GM23248 (cell line): ENCODE measurements at regions not wholly inside any gene's neighbourhood (a gene's known extent, or its start where the extent isn't known, plus 50 kb on each side); places are given as distances from the start of the nearest gene placed in this dataset.
"Not testable (repeated sequence)": the region's sequence is repeated elsewhere in the genome, so short reads cannot be mapped to it uniquely, and the experiment has no call there.

Source experiments
- DNase-seq: peaks from one replicate; pipeline ENCODE4 v3.0.0-alpha.2; 2015
- H2AFZ ChIP-seq: fragments of 200-600 bp; sonication (generic); 2 replicates; pipeline ENCODE4 v1.6.1; 2016; ENCODE audit warnings: antibody characterized with exemption
- H3F3A ChIP-seq: fragments of 200-600 bp; sonication (generic); 2 replicates; pipeline ENCODE4 v1.6.1; 2016; ENCODE audit warnings: mild to moderate bottlenecking, antibody characterized with exemption, mixed run types; ENCODE audit not compliant: insufficient read depth
- H3K27ac ChIP-seq: fragments of 200-600 bp; sonication (generic); 2 replicates; pipeline ENCODE4 v1.5.1; 2016; ENCODE audit warnings: mild to moderate bottlenecking
- H3K27me3 ChIP-seq: fragments of 200-600 bp; sonication (generic); replicated peaks from 2 replicates; pipeline ENCODE4 v1.6.1; 2016; ENCODE audit warnings: mild to moderate bottlenecking; ENCODE audit not compliant: insufficient read depth
- H3K36me3 ChIP-seq: fragments of 200-600 bp; sonication (generic); 2 replicates; pipeline ENCODE4 v1.6.1; 2016; ENCODE audit warnings: low read depth, mild to moderate bottlenecking
- H3K4me1 ChIP-seq: fragments of 200-600 bp; sonication (generic); 2 replicates; pipeline ENCODE4 v1.6.1; 2016; ENCODE audit warnings: mild to moderate bottlenecking; ENCODE audit not compliant: insufficient read depth
- H3K4me2 ChIP-seq: fragments of 200-600 bp; sonication (generic); one replicate; pipeline ENCODE4 v1.6.1; 2016; ENCODE audit warnings: mild to moderate bottlenecking; ENCODE audit not compliant: unreplicated experiment
- H3K4me3 ChIP-seq: fragments of 200-600 bp; sonication (generic); 2 replicates; pipeline ENCODE4 v1.5.1; 2016; ENCODE audit warnings: mild to moderate bottlenecking
- H3K79me2 ChIP-seq: fragments of 200-600 bp; sonication (generic); 2 replicates; pipeline ENCODE4 v1.6.1; 2016; ENCODE audit warnings: mild to moderate bottlenecking; ENCODE audit not compliant: insufficient read depth
- H3K9ac ChIP-seq: fragments of 200-600 bp; sonication (generic); 2 replicates; pipeline ENCODE4 v1.6.1; 2016; ENCODE audit warnings: mild to moderate bottlenecking
- H3K9me2 ChIP-seq: fragments of 200-600 bp; sonication (generic); 2 replicates; pipeline ENCODE4 v1.6.1; 2016; ENCODE audit warnings: mixed run types, mild to moderate bottlenecking, moderate library complexity; ENCODE audit not compliant: insufficient read depth
- H3K9me3 ChIP-seq: fragments of 200-600 bp; sonication (generic); one replicate; pipeline ENCODE4 v1.6.1; 2017; ENCODE audit warnings: low read depth
- H4K20me1 ChIP-seq: fragments of 200-600 bp; sonication (generic); 2 replicates; pipeline ENCODE4 v1.6.0; 2016; ENCODE audit not compliant: insufficient read depth
- EZH2 ChIP-seq: fragments of 200-600 bp; sonication (generic); IDR thresholded peaks from 2 replicates; pipeline ENCODE4 v1.6.1; 2018; ENCODE audit warnings: antibody characterized with exemption, mild to moderate bottlenecking; ENCODE audit not compliant: insufficient read depth, poor library complexity, severe bottlenecking
- EZH2phosphoT487 ChIP-seq: fragments of 200-600 bp; sonication (generic); IDR thresholded peaks from 2 replicates; pipeline ENCODE4 v1.6.1; 2018; ENCODE audit warnings: antibody characterized with exemption, moderate library complexity, mild to moderate bottlenecking, low read depth; ENCODE audit not compliant: insufficient read depth
- WGBS, 2 experiments: methylation state at CpG; one replicate each; pipeline ENCODE4 v1.1.6; 2015 to 2017; ENCODE audit warnings: low lambda C conversion rate in 2 of 2, low coverage in 1 of 2; ENCODE audit errors: missing lambda C conversion rate in 2 of 2; 5-methylcytosine and 5-hydroxymethylcytosine counted together
- in situ Hi-C: fragments of 300-500 bp; cut with MboI; formaldehyde crosslinking; loops from 2 replicates; pipeline ENCODE4 v1.15.0; 2020

- H3K27me3 ChIP-seq, H3K4me1 ChIP-seq, DNase-seq, H3K27ac ChIP-seq, H3K9ac ChIP-seq, H3K4me3 ChIP-seq, H2AFZ ChIP-seq, H4K20me1 ChIP-seq, H3F3A ChIP-seq, H3K9me3 ChIP-seq, H3K9me2 ChIP-seq, H3K36me3 ChIP-seq, H3K4me2 ChIP-seq, H3K79me2 ChIP-seq, in situ Hi-C loops: not testable (repeated sequence)
- WGBS, 2 experiments = 22 to 42% methylated on average over 7 to 10 of the region's 10 CpGs
Observed at GRCh38 chr22:23432719-23433118, 147.4 kb downstream of the IGLL1 start.

- no peaks in the 10 kb centered on the region for H3K9me2 ChIP-seq
- H4K20me1 ChIP-seq = no peaks in the 10 kb centered on the region
- H3K9ac ChIP-seq = no peak overlapping the region
- H3K4me1 ChIP-seq = no peaks in the 10 kb centered on the region
- no peak overlapping the region for H2AFZ ChIP-seq
- no peaks in the 10 kb centered on the region for H3F3A ChIP-seq
- H3K9me3 ChIP-seq = no peaks in the 10 kb centered on the region
- H3K4me2 ChIP-seq = no peak overlapping the region
- no peaks in the 10 kb centered on the region for H3K27me3 ChIP-seq
- TF ChIP-seq EZH2 (no peak), EZH2phosphoT487 (no peak)
- DNase-seq = no peak
- in situ Hi-C loops = no loop called here
- H3K27ac ChIP-seq = no peak overlapping the region
- 48 to 51% methylated on average over 20 of the region's 20 CpGs for WGBS, 2 experiments
- H3K36me3 ChIP-seq = no peaks in the 10 kb centered on the region
- no peaks in the 10 kb centered on the region for H3K79me2 ChIP-seq
- H3K4me3 ChIP-seq = no peak overlapping the region
Observed at GRCh38 chr22:23431337-23432072, 148.6 kb downstream of the IGLL1 start.

- in situ Hi-C loops, DNase-seq, H3K27ac ChIP-seq, H3K9me3 ChIP-seq, H3K9me2 ChIP-seq, H2AFZ ChIP-seq, H3K27me3 ChIP-seq, H3K79me2 ChIP-seq, H4K20me1 ChIP-seq, H3K4me3 ChIP-seq, H3F3A ChIP-seq, H3K4me1 ChIP-seq, H3K9ac ChIP-seq, H3K4me2 ChIP-seq, H3K36me3 ChIP-seq: not testable (repeated sequence)
- WGBS, 2 experiments = 56 to 58% methylated on average over 5 of the region's 5 CpGs
Observed at GRCh38 chr22:23424551-23425068, 155.5 kb downstream of the IGLL1 start.

DNA sequence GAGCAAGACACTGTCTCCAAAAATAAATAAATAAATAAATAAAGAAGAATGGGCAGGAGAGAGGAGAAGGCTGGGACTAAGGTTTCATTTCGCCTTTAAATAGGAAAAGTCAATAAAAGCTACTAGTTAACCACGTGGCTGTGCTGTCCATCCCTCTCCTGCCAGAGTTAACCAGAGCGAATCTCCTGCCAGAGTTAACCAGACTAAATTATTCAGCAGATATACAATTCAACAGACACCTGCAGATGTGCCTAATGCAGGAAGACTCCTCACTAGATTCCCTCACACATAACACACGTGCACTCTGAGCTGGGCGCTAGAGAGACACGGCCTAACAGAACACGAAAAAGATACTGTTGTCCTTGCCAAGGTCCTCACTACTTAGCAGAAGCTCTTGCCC lies 156.1 kb downstream of the IGLL1 start:
- no peak overlapping the region for H3K27ac ChIP-seq
- H3K27me3 ChIP-seq = peaks cover 4% of the 10 kb centered on the region; the same call in 1 of the 2 replicates
- H4K20me1 ChIP-seq = no peaks in the 10 kb centered on the region
- H3K79me2 ChIP-seq = no peaks in the 10 kb centered on the region
- in situ Hi-C loops = no loop called here
- H2AFZ ChIP-seq = no peak overlapping the region
- H3K4me2 ChIP-seq = no peak overlapping the region
- TF ChIP-seq EZH2 (no peak), EZH2phosphoT487 (no peak)
- no peaks in the 10 kb centered on the region for H3K36me3 ChIP-seq
- WGBS, 2 experiments = 52 to 57% methylated on average over 7 of the region's 7 CpGs
- no peaks in the 10 kb centered on the region for H3F3A ChIP-seq
- H3K9me3 ChIP-seq = no peaks in the 10 kb centered on the region
- H3K4me3 ChIP-seq = no peak overlapping the region
- no peaks in the 10 kb centered on the region for H3K4me1 ChIP-seq
- DNase-seq = no peak
- no peak overlapping the region for H3K9ac ChIP-seq
- H3K9me2 ChIP-seq = no peaks in the 10 kb centered on the region

DNA sequence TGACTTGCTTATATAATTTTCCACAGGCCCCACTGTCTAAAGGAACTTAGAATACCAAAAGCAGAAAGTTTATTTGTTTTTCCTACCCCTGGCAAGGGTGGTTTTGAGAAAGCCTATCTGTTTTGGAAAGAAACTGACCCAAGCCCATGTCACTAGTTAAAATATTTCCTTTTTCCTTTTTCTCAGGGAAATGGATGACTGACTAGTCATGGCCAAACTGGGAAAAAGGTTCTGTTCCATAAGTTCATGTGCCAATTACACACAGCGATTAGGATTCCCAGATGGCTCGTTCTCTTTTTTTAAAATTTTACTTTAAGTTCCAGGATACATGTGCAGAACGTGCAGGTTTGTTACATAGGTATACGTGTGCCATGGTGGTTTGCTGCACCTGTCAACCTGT lies 157.8 kb downstream of the IGLL1 start:
- H3K79me2 ChIP-seq, H3F3A ChIP-seq, H3K36me3 ChIP-seq, H3K9ac ChIP-seq, H3K4me2 ChIP-seq, H2AFZ ChIP-seq, H3K27me3 ChIP-seq, H3K27ac ChIP-seq, H3K9me2 ChIP-seq, DNase-seq, in situ Hi-C loops, H3K4me3 ChIP-seq, H3K4me1 ChIP-seq, H3K9me3 ChIP-seq, H4K20me1 ChIP-seq: not testable (repeated sequence)
- 23 to 33% methylated on average over 4 of the region's 4 CpGs for WGBS, 2 experiments

- H3F3A ChIP-seq, H3K4me2 ChIP-seq, H3K36me3 ChIP-seq, DNase-seq, H3K9ac ChIP-seq, H3K4me3 ChIP-seq, H2AFZ ChIP-seq, H3K27ac ChIP-seq, H4K20me1 ChIP-seq, in situ Hi-C loops, H3K27me3 ChIP-seq, H3K4me1 ChIP-seq, H3K79me2 ChIP-seq, H3K9me2 ChIP-seq, H3K9me3 ChIP-seq: not testable (repeated sequence)
- WGBS, 2 experiments = 35 to 44% methylated on average over 6 of the region's 6 CpGs
Observed at GRCh38 chr22:23421300-23421699, 158.8 kb downstream of the IGLL1 start.
